ENCODE measurements at regions not wholly inside any gene's neighbourhood (a gene's known extent, or its start where the extent isn't known, plus 50 kb on each side); places are given as distances from the start of the nearest gene placed in this dataset.

DNA sequence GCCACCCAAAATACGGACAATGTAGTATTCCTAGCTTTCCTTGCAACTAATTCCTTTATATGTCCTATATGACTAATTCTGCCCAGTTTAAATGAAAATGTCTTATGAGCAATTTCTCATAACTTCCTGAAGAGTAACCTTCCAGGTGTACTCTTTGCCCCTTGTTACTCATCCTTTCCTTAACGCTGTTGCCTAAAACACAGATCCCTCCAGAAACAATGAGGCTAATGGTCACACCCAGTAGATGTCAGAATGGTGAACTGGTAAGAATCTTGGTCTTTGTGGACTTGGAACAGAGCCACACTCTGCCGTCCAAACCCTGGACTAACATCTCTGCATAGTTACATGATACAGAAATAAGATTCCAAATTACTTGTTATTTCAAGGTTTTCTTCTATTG, 497.9 kb downstream of the IGSF11 start:
- Histone ChIP-seq H4K5ac (ENCODE audit: insufficient read length, low read depth, low read length) (no peak overlapping the region), H4K91ac (replicated peaks; ENCODE audit: insufficient read length, low read length) (no peak overlapping the region), H2BK5ac (ENCODE audit: low read depth, low read length) (no peak overlapping the region), H3K27ac (ENCODE audit: low read depth, low read length) (no peak overlapping the region), H3K27me3 (replicated peaks in 1 of 4; ENCODE audit: control insufficient read depth in 3 of 4, extremely low read depth in 1 of 4, insufficient read depth in 3 of 4, low read length in 3 of 4) (no peaks in the 10 kb centered on the region), H3K14ac (ENCODE audit: insufficient read length) (no peak overlapping the region), H3K4me3 (ENCODE audit: extremely low read depth in 1 of 4, insufficient read depth in 2 of 4, low read depth in 3 of 4, low read length in 4 of 4) (no peak overlapping the region), H3K4me1 (replicated peaks in 1 of 4; ENCODE audit: control insufficient read depth in 3 of 4, insufficient read depth in 4 of 4, low read length in 3 of 4) (no peaks in the 10 kb centered on the region), H2BK120ac (replicated peaks; ENCODE audit: low read depth, low read length) (no peak overlapping the region), H3K4ac (replicated peaks; ENCODE audit: insufficient read length, low read depth, low read length) (no peak overlapping the region), H2AFZ (ENCODE audit: low read length) (no peak overlapping the region), H2AK5ac (ENCODE audit: low read depth, low read length) (no peak overlapping the region), H4K20me1 (replicated peaks in 1 of 2; ENCODE audit: control insufficient read depth in 1 of 2, insufficient read depth in 2 of 2, low read length in 2 of 2) (no peaks in the 10 kb centered on the region), H3K56ac (replicated peaks; ENCODE audit: insufficient read length, low read depth, low read length) (no peak overlapping the region), H3K36me3 (ENCODE audit: control insufficient read depth in 2 of 4, insufficient read depth in 4 of 4, low read length in 3 of 4) (no peaks in the 10 kb centered on the region), H3K9me3 (ENCODE audit: insufficient read depth in 2 of 2, low read depth in 1 of 2, low read length in 1 of 2) (no peaks in the 10 kb centered on the region), H2BK20ac (ENCODE audit: low read length) (no peak overlapping the region), H4K8ac (ENCODE audit: extremely low read depth, insufficient read depth, low read length) (no peak overlapping the region), H2BK15ac (ENCODE audit: low read length) (no peak overlapping the region), H3K23ac (ENCODE audit: insufficient read length) (no peak overlapping the region), H3K9ac (replicated peaks in 1 of 4; ENCODE audit: extremely low read depth in 1 of 4, low read depth in 3 of 4, low read length in 3 of 4) (no peak overlapping the region), H2BK12ac (ENCODE audit: low read depth, low read length) (no peak overlapping the region), H3K4me2 (ENCODE audit: insufficient read depth in 1 of 2, low read depth in 2 of 2, low read length in 2 of 2) (no peak overlapping the region), H3K23me2 (ENCODE audit: low read depth, low read length) (no peaks in the 10 kb centered on the region), H3K79me1 (ENCODE audit: low read depth, low read length) (no peaks in the 10 kb centered on the region), H3K18ac (ENCODE audit: extremely low read depth, low read length) (no peak overlapping the region), H3K79me2 (ENCODE audit: control insufficient read depth in 1 of 2, insufficient read depth in 2 of 2, low read length in 2 of 2) (no peaks in the 10 kb centered on the region)
- ChIA-PET CTCF (ENCODE audit: partially characterized antibody) (interaction anchor here (0.6 to 1.2 kb wide), 3 partner anchors 9 to 402 kb away, joined by 3 read pairs; no protein-coding TSS in a partner anchor), POLR2A (ENCODE audit: partially characterized antibody) (no interaction called here)
- TF ChIP-seq, protein P1, sequence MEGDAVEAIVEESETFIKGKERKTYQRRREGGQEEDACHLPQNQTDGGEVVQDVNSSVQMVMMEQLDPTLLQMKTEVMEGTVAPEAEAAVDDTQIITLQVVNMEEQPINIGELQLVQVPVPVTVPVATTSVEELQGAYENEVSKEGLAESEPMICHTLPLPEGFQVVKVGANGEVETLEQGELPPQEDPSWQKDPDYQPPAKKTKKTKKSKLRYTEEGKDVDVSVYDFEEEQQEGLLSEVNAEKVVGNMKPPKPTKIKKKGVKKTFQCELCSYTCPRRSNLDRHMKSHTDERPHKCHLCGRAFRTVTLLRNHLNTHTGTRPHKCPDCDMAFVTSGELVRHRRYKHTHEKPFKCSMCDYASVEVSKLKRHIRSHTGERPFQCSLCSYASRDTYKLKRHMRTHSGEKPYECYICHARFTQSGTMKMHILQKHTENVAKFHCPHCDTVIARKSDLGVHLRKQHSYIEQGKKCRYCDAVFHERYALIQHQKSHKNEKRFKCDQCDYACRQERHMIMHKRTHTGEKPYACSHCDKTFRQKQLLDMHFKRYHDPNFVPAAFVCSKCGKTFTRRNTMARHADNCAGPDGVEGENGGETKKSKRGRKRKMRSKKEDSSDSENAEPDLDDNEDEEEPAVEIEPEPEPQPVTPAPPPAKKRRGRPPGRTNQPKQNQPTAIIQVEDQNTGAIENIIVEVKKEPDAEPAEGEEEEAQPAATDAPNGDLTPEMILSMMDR (IDR thresholded peaks at IDR 0.05; ENCODE audit: control extremely low read depth in 1 of 3, insufficient read depth in 1 of 3, low read depth in 1 of 3, low read length in 3 of 3), result no peak
- TF ChIP-seq CBX8 (IDR thresholded peaks at IDR 0.05; ENCODE audit: borderline replicate concordance, low read depth, low read length) (no peak), KDM4A (IDR thresholded peaks at IDR 0.05; ENCODE audit: low read depth, low read length, severe bottlenecking) (no peak), CEBPB (IDR thresholded peaks at IDR 0.05; ENCODE audit: low read depth, low read length) (no peak), SUZ12 (IDR thresholded peaks at IDR 0.05; ENCODE audit: low read length) (no peak), CREB1 (IDR thresholded peaks at IDR 0.05) (no peak), SRF (IDR thresholded peaks at IDR 0.05; ENCODE audit: low read depth, low read length) (no peak)
- 90% methylated on average over 3 of the region's 3 CpGs; no CpG with 5 or more reads in 1 of the 2 experiments for WGBS, 2 experiments (ENCODE audit: extremely low coverage in 1 of 2, insufficient coverage in 1 of 2, insufficient read length in 1 of 2, insufficient replicate concordance in 2 of 2, low coverage in 1 of 2, low lambda C conversion rate in 2 of 2, missing lambda C conversion rate in 1 of 2)
- FAIRE-seq, result no peak
- DNase-seq (ENCODE audit: low read depth in 1 of 2, low spot score in 2 of 2), result no peak
